Keratinocyte (primary cell): ENCODE measurements at regions not wholly inside any gene's neighbourhood (a gene's known extent, or its start where the extent isn't known, plus 50 kb on each side); places are given as distances from the start of the nearest gene placed in this dataset.

Experiments used
- CTCF ChIP-seq, 3 experiments: IDR thresholded peaks in 1 of 3; conservative IDR thresholded peaks in 1 of 3; optimal IDR thresholded peaks in 1 of 3; 2 replicates in 2 of 3; 3 replicates in 1 of 3; pipeline versions ENCODE3 to v1.5.1; 2011; ENCODE audit warnings: low read length in 3 of 3, mild to moderate bottlenecking in 3 of 3, moderate library complexity in 2 of 3, control low read depth in 1 of 3, inconsistent platforms in 1 of 3; ENCODE audit not compliant: insufficient read depth in 2 of 3; ENCODE audit errors: extremely low read depth in 1 of 3
- EZH2 ChIP-seq: IDR thresholded peaks from one replicate; pipeline ENCODE4 v1.6.1; 2012; ENCODE audit warnings: inconsistent platforms, mild to moderate bottlenecking, low read length, moderate library complexity

DNA sequence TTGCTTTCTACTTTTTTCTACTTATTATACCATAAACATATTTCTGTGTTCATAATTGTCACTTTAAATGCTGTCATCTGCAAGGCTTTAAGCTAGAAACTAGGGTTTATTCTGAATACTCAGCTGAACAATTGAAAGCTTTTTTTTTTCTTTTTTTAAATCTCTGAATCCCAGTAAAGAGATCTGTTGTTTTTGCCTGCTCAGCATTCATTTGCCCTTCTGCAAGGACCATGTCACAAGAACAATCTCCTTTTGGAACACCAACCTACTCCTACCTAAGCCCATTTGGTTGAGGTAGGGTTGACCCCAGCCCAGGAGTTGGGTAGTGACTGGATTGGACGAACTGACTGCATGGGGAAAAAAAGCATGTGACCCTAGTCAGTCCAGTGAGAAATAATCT, 92.6 kb downstream of the MZT1 start:
- TF ChIP-seq CTCF (optimal IDR thresholded peaks at IDR 0.05 in 1 of 3, IDR thresholded peaks at IDR 0.05 in 1 of 3, conservative IDR thresholded peaks at IDR 0.05 in 1 of 3; ENCODE audit: extremely low read depth in 1 of 3, insufficient read depth in 2 of 3, low read length in 3 of 3) (no peak), EZH2 (no peak)
